ENCODE measurements at regions not wholly inside any gene's neighbourhood (a gene's known extent, or its start where the extent isn't known, plus 50 kb on each side); places are given as distances from the start of the nearest gene placed in this dataset.

DNA sequence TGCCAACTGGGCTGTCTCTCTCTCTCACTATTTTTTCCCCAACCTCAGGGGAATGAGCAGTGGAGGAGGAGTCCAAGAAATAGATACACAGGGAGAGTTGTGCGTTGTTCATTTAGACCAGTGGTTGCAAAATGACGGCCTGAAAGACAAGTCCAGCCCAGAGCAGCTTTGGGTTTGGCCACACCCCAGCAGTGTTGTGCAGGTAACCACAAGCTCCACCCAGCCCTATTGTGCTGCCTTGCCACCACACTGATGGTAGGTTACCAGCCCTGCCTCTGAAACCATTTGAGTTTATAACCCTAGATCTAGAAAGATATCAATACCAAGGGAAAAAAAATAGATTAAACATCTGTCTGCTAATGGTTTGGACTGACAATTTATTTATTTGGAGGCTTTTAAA is 144.3 kb downstream of the CMPK2 start (continued):
- TF ChIP-seq, protein P1, sequence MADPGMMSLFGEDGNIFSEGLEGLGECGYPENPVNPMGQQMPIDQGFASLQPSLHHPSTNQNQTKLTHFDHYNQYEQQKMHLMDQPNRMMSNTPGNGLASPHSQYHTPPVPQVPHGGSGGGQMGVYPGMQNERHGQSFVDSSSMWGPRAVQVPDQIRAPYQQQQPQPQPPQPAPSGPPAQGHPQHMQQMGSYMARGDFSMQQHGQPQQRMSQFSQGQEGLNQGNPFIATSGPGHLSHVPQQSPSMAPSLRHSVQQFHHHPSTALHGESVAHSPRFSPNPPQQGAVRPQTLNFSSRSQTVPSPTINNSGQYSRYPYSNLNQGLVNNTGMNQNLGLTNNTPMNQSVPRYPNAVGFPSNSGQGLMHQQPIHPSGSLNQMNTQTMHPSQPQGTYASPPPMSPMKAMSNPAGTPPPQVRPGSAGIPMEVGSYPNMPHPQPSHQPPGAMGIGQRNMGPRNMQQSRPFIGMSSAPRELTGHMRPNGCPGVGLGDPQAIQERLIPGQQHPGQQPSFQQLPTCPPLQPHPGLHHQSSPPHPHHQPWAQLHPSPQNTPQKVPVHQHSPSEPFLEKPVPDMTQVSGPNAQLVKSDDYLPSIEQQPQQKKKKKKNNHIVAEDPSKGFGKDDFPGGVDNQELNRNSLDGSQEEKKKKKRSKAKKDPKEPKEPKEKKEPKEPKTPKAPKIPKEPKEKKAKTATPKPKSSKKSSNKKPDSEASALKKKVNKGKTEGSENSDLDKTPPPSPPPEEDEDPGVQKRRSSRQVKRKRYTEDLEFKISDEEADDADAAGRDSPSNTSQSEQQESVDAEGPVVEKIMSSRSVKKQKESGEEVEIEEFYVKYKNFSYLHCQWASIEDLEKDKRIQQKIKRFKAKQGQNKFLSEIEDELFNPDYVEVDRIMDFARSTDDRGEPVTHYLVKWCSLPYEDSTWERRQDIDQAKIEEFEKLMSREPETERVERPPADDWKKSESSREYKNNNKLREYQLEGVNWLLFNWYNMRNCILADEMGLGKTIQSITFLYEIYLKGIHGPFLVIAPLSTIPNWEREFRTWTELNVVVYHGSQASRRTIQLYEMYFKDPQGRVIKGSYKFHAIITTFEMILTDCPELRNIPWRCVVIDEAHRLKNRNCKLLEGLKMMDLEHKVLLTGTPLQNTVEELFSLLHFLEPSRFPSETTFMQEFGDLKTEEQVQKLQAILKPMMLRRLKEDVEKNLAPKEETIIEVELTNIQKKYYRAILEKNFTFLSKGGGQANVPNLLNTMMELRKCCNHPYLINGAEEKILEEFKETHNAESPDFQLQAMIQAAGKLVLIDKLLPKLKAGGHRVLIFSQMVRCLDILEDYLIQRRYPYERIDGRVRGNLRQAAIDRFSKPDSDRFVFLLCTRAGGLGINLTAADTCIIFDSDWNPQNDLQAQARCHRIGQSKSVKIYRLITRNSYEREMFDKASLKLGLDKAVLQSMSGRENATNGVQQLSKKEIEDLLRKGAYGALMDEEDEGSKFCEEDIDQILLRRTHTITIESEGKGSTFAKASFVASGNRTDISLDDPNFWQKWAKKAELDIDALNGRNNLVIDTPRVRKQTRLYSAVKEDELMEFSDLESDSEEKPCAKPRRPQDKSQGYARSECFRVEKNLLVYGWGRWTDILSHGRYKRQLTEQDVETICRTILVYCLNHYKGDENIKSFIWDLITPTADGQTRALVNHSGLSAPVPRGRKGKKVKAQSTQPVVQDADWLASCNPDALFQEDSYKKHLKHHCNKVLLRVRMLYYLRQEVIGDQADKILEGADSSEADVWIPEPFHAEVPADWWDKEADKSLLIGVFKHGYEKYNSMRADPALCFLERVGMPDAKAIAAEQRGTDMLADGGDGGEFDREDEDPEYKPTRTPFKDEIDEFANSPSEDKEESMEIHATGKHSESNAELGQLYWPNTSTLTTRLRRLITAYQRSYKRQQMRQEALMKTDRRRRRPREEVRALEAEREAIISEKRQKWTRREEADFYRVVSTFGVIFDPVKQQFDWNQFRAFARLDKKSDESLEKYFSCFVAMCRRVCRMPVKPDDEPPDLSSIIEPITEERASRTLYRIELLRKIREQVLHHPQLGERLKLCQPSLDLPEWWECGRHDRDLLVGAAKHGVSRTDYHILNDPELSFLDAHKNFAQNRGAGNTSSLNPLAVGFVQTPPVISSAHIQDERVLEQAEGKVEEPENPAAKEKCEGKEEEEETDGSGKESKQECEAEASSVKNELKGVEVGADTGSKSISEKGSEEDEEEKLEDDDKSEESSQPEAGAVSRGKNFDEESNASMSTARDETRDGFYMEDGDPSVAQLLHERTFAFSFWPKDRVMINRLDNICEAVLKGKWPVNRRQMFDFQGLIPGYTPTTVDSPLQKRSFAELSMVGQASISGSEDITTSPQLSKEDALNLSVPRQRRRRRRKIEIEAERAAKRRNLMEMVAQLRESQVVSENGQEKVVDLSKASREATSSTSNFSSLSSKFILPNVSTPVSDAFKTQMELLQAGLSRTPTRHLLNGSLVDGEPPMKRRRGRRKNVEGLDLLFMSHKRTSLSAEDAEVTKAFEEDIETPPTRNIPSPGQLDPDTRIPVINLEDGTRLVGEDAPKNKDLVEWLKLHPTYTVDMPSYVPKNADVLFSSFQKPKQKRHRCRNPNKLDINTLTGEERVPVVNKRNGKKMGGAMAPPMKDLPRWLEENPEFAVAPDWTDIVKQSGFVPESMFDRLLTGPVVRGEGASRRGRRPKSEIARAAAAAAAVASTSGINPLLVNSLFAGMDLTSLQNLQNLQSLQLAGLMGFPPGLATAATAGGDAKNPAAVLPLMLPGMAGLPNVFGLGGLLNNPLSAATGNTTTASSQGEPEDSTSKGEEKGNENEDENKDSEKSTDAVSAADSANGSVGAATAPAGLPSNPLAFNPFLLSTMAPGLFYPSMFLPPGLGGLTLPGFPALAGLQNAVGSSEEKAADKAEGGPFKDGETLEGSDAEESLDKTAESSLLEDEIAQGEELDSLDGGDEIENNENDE (IDR thresholded peaks at IDR 0.05; ENCODE audit: insufficient replicate concordance, low read length) = no peak
- TF ChIP-seq, protein P2, sequence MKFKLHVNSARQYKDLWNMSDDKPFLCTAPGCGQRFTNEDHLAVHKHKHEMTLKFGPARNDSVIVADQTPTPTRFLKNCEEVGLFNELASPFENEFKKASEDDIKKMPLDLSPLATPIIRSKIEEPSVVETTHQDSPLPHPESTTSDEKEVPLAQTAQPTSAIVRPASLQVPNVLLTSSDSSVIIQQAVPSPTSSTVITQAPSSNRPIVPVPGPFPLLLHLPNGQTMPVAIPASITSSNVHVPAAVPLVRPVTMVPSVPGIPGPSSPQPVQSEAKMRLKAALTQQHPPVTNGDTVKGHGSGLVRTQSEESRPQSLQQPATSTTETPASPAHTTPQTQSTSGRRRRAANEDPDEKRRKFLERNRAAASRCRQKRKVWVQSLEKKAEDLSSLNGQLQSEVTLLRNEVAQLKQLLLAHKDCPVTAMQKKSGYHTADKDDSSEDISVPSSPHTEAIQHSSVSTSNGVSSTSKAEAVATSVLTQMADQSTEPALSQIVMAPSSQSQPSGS (IDR thresholded peaks at IDR 0.05; ENCODE audit: low read length) = no peak
- TF ChIP-seq TCF12 (IDR thresholded peaks at IDR 0.05; ENCODE audit: low read depth, low read length) (no peak), RNF2 (IDR thresholded peaks at IDR 0.05; ENCODE audit: borderline replicate concordance, low read depth, low read length, missing control alignments, poor library complexity, severe bottlenecking) (no peak), POU5F1 (IDR thresholded peaks at IDR 0.05; ENCODE audit: low read depth, low read length) (no peak), KDM1A (IDR thresholded peaks at IDR 0.05; ENCODE audit: borderline replicate concordance, low read length) (no peak), CHD2 (IDR thresholded peaks at IDR 0.05; ENCODE audit: low read length) (no peak), KDM4A (IDR thresholded peaks at IDR 0.05; ENCODE audit: low read depth, low read length, severe bottlenecking) (no peak), RXRA (IDR thresholded peaks at IDR 0.05; ENCODE audit: insufficient read depth, low read depth, low read length) (no peak)

Measured in H1 (cell line).